Kidney epithelial cell (primary cell): ENCODE measurements at regions not wholly inside any gene's neighbourhood (a gene's known extent, or its start where the extent isn't known, plus 50 kb on each side); places are given as distances from the start of the nearest gene placed in this dataset.

Experiments
- DNase-seq: peaks from one replicate; pipeline ENCODE4 v3.0.0-alpha.2; 2010; ENCODE audit warnings: low read depth
- H3K27me3 ChIP-seq: 2 replicates; pipeline ENCODE4 v1.6.0; 2011; ENCODE audit warnings: low read length; ENCODE audit not compliant: control insufficient read depth, insufficient read depth
- H3K36me3 ChIP-seq: 2 replicates; pipeline ENCODE4 v1.5.1; 2011; ENCODE audit warnings: low read length; ENCODE audit not compliant: control insufficient read depth, insufficient read depth
- H3K4me3 ChIP-seq: 2 replicates; pipeline ENCODE4 v1.5.1; 2011; ENCODE audit warnings: low read depth, mild to moderate bottlenecking, control low read depth, low read length
- CTCF ChIP-seq: IDR thresholded peaks from 2 replicates; pipeline ENCODE4 v1.5.1; 2011; ENCODE audit warnings: mild to moderate bottlenecking, moderate library complexity, low read length, control low read depth, inconsistent platforms; ENCODE audit not compliant: insufficient read depth, poor library complexity, severe bottlenecking

- no peak for DNase-seq
- no peak for TF ChIP-seq CTCF
- Histone ChIP-seq H3K27me3 (no peaks in the 10 kb centered on the region), H3K36me3 (no peaks in the 10 kb centered on the region), H3K4me3 (no peak overlapping the region)
Measured at GRCh38 chr16:62585041-62585545, 548.9 kb upstream of the CDH8 start.

GRCh38 chr16:62583414-62583813 lies 547.2 kb upstream of the CDH8 start:
- Histone ChIP-seq H3K4me3 (no peak overlapping the region), H3K36me3 (no peaks in the 10 kb centered on the region), H3K27me3 (no peaks in the 10 kb centered on the region)
- DNase-seq = no peak
- no peak for TF ChIP-seq CTCF

GRCh38 chr16:62573466-62573865 lies 537.2 kb upstream of the CDH8 start:
- TF ChIP-seq CTCF = no peak
- H3K36me3 ChIP-seq = no peaks in the 10 kb centered on the region
- DNase-seq = no peak
- H3K4me3 ChIP-seq = no peak overlapping the region
- no peaks in the 10 kb centered on the region for H3K27me3 ChIP-seq

GRCh38 chr16:62568926-62569325 lies 532.7 kb upstream of the CDH8 start:
- H3K27me3 ChIP-seq = no peaks in the 10 kb centered on the region
- TF ChIP-seq CTCF = no peak

GRCh38 chr16:62565706-62566105 lies 529.5 kb upstream of the CDH8 start:
- Histone ChIP-seq H3K4me3 (no peak overlapping the region), H3K36me3 (no peaks in the 10 kb centered on the region), H3K27me3 (no peaks in the 10 kb centered on the region)
- no peak for DNase-seq
- no peak for TF ChIP-seq CTCF

More at GRCh38 chr16:62568926-62569325, 532.7 kb upstream of the CDH8 start:
- H3K36me3 ChIP-seq = no peaks in the 10 kb centered on the region
- no peak overlapping the region for H3K4me3 ChIP-seq
- DNase-seq = no peak

GRCh38 chr16:62564291-62564690 lies 528.1 kb upstream of the CDH8 start:
- no peak for DNase-seq
- H3K36me3 ChIP-seq = no peaks in the 10 kb centered on the region
- H3K27me3 ChIP-seq = no peaks in the 10 kb centered on the region
- no peak for TF ChIP-seq CTCF
- no peak overlapping the region for H3K4me3 ChIP-seq
